HS-5 (cell line): ENCODE measurements at regions not wholly inside any gene's neighbourhood (a gene's known extent, or its start where the extent isn't known, plus 50 kb on each side); places are given as distances from the start of the nearest gene placed in this dataset.
"Not testable (repeated sequence)": the region's sequence is repeated elsewhere in the genome, so short reads cannot be mapped to it uniquely, and the experiment has no call there.

Experiments used
- DNase-seq: peaks from one replicate; pipeline ENCODE4 v3.0.0-alpha.2; 2012; ENCODE audit warnings: low read depth

DNA sequence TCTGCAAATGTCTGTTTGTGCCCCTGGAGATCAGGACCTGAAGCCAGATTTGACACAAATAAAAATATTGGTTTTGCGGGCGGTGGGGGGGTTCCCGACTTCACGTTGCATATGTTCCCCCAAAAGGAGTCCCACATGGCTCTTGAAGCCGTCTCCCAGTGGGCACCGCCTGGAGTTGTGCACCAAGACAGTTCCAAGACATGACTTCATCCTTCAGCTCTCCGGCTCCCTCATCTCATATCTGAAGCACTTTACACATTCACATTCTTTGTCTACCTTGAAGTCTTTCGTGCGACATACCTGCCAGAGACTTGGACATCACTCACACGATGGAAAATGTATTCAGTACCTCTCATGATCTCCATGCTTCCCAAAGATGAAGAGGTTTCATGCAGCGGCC, 362.8 kb upstream of the FOXK1 start:
- DNase-seq = no peak

DNA sequence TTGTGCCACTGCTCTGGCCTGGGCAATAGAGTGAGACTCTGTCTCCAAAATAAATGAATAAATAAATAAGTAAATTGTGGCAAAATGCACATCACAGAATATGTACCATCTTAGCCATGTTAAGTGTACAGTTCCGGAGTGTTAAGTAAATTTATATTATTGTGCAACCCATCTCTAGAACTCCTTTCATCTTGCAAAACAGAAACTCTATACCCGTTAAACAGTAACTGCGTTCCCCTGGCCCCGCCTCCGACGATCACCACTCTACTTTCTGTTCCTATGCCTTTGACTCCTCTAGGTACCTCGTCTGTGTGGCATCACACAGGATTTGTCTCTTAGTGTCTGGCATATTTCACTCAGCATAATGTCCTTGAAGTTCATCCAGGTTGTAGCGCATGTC, 356.4 kb upstream of the FOXK1 start:
- no peak for DNase-seq

DNA sequence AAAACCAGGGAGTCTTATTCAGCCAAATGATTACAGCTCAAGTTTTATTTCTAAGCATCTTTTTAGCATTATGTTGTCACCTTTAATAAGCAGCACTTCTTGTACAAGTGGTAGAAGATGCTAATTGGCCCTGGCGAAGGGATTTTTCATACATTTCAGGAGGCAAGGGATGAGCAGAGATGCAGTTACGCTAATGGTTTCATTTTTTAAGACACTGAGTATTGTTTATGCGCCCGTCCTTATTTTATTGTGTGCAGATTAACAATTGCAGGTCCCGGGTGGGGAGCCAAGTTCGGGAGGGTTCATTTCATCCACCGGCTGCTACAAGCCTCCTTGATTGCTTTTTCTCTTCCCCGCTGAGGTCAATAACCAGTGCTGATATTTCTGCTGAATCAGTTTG, 350.4 kb upstream of the FOXK1 start:
- DNase-seq = no peak

DNA sequence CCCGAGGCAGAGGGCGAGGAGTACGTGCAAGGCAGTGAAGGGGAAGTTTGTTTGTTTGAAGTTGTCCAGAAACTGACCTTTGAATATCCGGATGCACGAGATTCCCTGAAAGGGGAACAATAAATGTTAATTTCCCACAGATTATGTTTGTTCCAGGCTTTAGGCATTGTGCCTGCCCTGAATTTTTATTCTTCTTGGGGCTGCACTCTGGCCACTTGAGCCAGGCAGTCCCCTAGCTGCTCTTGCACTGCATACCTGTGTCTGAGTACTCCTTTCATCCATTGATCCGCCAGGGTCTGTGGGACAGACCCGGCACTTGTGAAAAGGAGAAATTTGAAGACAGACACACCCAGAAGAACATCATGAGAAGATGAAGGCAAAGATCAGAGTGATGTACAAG, 343.5 kb upstream of the FOXK1 start:
- DNase-seq = no peak

DNA sequence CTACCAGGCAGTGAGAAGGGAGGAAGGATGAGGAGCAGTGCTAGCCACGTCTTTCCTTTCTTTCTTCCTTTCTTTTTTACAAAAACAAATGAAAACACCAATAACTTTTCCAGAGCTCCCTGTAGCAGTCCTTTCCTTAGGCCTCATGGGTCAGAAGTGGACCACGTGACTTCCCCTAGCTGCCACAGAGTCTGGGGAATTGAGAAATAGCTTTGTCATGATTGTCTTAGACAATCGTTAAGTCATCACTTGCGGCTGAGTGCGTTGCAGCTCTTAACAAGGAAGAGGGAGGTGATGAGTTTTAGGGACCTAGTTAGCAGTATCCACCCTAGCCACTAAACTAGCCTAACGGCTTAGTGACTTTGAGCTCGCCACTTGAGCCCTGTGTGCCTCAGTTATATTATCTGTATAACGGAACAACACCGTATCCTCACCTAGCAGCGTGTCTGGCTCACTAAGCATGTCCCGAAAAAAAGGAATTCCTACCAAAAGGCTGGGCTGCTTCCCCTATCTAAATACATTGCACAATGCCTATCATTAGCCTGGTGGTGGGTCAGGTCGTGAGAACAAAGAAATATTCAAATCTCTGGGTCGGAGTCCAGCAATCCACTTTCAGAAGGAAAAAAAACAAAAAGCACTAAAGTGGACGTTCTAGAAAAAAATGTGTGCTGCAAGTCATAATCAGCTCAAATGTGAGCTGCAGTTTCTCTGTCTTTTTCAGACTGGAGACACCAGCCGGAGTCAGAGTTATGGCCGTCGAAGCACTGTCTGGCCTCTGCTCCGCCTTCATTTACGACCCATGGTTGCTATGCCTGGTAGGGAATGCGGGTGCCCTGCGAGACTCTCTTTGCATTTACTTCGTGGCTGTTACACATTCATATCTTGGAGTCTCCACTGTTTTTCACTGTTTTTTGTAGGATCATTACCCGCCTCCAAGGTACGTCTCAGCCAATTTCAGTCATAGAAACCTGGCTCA, 338.5 kb upstream of the FOXK1 start:
- no peak for DNase-seq

DNA sequence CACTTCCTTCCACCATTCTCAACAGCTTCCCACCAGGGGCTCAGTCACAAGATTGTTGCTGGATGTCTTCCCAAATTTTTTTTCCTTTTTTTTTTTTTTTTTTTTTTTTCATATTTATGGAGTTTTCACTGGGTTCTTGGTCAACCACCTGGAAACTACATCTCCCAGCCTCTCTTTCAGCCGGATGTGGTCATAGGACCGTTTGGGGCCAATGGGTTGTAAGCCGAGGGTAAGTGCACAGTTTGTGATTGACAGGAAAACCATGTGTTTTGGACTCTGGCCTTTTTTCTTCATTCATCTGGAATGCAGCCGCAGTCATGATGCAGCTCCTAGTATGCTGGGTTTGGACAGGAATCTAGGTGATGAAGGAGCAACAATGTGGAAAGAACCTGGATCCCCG, 337.1 kb upstream of the FOXK1 start:
- no peak for DNase-seq

DNA sequence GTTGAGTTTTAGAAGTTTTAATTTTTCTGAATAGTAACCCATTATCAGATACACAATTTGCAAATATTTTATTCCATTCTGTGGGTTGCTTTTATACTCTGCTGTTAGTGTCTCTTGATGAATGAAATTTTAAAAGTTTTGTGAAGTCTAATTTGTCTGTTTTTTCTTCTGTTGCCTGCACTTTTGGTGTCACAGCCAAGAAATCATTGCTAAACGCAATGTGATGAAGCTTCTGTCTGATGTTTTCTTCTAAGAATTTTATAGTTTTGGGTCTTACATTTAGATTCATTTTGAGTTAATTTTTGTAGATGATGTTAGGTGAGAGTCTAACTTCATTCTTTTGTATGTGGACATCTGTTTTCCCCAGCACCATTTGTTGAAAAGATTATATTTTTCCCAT, 330.0 kb upstream of the FOXK1 start:
- no peak for DNase-seq

DNA sequence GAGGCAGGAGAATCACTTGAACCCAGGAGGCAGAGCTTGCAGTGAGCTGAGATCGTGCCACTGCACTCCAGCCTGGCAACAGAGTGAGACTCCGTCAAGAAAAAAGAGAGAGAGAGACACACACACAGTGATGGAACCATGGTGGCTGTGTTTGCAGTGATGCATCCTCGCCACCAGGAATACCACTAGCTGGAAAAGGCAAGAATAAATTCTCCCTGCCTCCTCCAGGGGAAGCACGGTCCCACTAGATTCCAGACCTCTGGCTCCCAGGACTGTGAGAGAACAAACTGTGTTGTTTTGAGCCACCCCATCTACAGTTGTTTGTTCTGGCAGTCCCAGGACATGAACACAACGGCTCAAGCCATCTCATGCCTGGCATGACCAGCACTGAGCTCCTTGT, 320.3 kb upstream of the FOXK1 start:
- no peak for DNase-seq

DNA sequence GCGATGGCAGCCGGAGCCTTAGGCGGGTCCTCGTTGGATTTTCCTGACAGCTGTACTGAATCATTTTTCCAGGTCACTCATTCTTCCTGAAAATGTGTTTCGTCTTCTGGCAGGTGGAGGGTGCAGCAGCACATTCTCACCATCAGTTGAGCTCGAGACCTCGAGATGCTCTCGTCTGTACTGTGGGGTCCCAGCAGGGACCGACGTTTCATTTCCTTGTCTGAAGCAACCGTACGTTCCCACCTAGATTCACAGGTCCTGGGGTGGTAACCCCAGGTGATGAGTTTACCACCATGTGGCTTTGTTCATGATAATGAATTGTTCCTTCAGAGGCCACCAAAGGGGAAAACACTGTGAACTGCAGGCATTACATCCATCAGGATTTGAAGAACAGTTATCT, 298.5 kb upstream of the FOXK1 start:
- no peak for DNase-seq

DNA sequence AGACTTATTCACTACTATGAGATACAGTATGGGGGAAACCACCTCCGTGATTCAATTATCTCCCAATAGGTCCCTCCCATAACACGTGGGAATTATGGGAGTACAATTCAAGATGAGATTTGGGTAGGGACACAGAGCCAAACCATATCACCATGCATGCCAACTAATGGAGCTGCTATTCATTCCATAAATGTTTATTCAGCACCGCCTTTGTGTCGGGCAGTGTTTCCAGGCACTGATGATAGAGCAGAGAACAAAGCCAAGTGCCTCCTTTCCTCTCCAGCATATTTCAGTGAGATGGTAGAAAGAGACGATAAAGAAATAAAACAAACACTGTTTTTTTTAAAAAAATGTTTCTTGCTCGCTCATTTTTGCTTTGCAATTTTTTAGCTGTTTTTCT, 295.9 kb upstream of the FOXK1 start:
- no peak for DNase-seq

DNA sequence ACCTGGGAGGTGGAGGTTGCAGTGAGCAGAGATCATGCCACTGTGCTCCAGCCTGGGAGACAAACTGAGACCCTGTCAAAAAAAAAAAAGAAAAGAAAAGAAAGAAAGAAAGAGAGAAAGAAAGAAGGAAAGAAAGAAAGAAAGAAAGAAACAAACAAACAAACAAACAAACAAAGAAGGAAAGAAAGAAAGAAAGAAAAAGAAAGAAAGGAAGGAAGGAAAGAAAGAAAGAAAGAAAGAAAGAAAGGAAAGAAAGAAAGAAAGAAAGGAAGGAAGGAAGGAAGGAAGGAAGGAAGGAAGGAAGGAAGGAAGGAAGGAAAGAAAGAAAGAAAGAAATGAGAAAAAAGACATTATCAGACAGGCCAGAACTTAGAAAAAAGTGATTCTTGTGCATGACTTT, 291.0 kb upstream of the FOXK1 start:
- DNase-seq = not testable (repeated sequence)

DNA sequence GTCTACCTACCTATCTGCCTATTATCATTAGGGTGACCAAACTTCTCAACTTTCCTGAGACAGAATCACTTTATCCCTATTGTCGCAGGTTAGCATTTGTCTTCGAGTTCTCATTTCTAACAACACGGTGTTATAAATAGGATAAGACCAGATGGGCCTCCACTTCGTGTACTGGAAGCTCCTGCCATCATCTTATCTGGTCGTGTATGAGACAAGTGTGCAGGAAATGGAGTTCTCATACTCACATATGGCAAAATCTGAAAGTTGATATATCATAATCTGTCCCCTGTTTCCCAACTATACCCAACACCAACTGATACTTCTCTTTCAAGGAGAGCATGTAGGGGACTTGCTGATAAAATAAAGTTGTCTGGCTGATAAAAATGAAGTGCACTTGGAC, 287.4 kb upstream of the FOXK1 start:
- DNase-seq = no peak

DNA sequence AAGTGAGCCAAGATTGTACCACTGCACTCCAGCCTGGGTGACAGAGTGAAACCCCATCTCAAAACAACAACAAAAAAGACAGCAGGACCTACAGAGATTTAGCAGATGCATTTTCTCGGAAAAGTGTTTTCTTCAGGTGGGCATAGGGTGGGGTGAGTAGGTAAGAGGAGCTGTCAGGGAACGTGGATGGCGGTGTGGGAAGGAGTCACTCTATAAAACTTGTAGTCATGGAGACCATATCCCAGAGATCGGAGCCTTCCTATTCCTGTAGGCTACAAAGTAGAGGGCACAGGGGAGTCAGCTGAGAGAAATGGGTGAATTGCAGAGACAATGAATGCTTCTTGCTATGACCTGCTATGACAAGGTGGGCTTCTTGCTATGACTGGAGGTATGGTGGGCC, 283.0 kb upstream of the FOXK1 start:
- DNase-seq = no peak

DNA sequence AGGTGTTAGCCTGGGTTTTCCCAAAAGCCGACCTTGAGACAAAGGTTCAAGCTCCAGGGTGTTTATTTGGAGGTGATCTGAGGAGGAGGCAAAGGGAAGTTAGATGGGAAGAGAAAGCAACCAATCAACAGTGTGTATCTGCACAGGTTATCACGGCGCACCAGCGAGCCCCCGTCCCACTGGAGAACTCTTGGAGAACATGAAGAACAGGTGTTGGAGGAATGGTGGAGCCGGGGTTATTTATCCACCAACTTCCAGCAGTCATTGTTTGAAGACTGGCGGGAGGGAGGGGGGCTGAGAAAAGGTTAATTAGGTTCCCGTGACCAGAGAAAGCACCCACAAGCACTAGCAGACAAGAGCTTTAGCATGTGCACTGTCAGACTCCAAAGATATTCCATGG, 282.5 kb upstream of the FOXK1 start:
- DNase-seq = no peak

DNA sequence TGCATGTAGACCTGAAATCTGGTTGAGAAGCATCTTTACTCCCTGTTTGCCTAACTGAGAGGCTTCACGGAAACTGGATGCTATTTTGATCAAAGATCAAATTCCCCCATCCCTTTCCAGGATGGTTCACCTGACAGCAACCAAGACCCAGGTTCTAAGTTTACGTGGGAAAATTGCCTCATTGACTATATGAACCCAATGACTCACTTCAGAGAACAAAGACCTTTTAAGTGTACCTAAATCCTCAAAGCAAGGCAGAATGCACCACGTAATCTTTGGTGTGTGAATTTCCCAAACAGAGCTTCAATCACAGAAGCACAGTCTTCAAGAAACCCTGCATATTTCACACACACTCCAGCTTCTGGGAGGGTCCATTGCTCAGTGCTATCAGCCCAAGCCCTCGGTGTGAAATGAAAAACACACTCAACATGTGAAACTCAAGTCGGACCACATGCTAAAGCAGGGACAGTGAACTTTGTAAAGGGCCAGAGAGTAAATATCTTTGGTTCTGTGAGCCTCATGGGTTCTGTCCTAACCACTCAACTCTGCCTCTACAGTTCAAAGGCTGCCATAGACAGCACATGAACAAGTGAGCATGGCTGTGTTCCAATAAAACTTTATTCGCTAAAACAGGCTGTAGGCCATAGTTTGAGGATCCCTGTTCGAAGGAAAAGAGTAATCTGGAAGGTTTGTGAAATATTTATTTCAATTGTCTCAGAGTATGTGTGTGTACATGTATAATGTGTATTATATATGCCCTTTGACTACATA, 275.6 kb upstream of the FOXK1 start:
- DNase-seq = no peak

DNA sequence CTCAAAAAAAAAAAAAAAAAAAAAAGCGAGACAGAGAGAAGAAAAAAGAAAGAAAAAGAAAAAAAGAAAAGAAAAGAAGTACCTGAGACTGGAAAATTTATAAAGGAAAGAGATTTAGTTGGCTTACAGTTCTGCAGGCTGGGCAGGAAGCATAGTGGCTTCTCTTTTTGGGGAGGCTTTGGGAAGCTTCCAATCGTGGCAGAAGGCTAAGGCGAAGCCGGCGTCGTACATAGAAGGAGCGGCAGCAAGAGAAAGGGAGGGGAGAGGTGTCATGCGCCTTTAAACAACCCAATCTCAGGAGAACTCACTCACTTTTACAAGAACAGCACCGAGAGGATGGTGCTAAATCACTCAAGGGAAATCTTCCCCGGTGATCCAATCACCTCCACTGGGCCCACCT, 272.1 kb upstream of the FOXK1 start:
- DNase-seq = no peak

DNA sequence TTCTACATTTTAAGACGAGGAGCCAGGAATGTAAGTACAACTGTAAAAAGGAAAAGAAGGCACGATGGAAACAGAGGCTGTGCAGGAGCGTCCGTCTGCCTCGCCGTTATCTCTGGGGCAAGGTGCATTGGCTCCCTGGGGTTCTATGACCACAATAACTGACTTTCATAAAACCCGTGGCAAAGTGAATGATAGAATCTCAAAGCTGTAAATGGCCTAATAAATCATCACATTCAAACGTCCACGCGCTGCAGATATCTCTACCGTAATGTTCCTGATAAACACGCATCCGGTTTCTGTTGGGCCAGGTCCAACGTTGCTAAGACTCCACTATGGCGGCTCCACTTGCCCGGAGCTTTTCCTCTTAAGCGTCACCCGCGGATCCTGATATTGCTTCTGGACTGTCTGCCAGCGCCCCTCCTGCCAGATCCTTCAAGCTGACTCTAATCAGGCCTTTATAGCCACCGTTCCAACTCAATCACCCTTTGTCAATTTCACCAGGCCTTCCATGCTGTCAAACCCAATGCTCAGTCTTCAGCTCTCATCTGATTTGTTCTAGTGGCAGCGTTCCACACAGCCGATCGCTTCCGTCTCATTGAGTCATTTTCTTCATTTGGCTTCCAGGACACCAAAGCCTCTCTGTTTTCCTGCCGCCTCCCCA, 265.6 kb upstream of the FOXK1 start:
- no peak for DNase-seq

DNA sequence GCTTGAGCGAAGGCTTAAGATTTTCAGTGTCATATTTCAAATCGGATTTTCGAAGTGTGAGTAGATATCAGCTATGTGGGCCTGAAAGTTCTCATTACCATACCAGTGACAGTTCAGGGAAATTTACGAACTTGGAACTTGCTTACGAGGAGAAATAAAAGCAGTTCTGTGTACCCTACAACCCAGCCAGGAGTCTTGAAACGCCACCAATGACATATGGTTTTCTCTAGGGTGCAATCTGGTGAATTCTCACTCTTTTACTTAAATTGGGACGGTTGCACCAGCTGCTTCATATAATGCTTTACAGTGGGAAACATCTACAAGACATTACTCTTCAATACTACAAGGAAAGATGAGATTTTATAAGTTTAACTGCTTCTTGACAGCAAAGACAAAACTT, 253.6 kb upstream of the FOXK1 start:
- no peak for DNase-seq

DNA sequence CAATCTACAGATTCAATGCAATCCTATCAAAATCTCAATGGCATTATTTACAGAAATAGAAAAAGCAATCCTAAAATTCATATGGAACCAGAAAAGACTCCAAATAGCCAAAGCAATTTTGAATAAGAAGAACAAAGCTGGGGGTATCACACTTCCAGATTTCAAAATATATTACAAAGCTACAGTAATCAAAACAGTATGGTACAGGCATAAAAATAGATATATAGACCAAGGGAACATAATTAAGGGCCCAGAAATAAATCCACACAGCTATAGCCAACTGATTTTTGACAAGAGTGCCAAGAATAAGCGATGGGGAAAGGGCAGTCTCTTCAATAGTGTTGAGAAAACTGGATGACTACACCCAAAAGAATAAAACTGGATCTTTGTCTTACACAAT, 251.9 kb upstream of the FOXK1 start:
- no peak for DNase-seq

DNA sequence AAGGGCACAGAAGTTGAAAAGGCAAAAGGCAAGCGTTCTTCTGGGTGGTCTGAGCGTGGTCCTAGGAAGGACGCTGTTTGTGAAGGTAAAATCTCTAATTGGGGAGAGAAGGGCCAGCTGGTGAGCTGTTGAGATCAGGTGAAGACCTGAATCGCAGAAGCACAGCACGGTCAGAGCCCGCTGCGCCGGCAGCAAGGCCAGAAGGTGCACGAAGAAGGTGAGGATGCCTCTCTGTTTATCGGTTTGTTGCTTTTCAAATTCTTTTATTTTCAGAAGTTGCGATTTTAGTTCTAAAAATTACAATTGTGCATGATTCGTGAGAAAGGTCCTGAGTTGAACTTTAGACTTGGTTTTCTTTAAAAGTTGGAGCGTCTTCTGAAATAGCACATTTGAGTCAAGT, 247.8 kb upstream of the FOXK1 start:
- DNase-seq = no peak

DNA sequence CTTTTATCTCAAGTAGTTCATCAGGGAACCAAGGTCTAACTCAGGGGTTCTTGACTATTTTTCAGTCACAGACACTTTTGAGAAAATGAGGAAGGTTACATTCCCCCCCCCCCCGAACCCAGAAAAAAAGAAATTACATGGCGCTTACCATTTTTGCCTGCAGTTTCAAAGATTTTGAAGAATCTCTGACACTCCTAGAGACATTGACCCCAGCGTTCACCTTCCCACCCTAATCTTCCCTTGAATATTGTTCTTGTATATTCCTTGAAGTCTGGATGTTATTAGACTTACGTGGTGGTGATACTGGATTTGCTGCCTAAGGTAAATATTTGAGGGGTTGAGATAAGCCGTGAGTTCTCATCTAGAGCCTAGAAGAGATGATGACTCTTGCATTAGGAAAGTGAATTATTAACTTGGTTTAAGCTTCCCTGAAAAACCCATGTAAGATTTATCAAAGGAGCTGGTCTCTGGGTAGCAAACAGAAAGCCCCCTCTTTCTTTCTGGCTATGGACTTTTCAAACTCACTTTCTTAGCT, 245.7 kb upstream of the FOXK1 start:
- no peak for DNase-seq

DNA sequence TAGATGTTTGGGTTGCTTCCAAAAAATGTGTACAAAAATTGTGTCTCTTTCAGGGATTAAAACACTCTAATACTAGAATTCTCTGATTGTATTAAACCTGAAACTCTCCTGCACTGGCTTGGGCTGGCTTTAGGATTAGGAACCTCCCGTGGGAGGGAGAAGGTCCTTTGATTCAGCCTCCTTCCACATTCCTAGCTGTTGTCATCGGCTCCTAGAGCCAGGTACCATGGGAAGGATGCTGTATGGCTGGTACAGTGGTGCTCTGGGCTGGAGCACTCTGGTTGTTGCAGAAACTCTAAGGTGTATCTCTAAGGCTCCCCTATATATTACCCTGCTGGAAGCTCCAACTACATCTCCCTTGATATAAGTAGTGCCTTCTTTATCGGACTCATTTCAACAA, 245.2 kb upstream of the FOXK1 start:
- no peak for DNase-seq

DNA sequence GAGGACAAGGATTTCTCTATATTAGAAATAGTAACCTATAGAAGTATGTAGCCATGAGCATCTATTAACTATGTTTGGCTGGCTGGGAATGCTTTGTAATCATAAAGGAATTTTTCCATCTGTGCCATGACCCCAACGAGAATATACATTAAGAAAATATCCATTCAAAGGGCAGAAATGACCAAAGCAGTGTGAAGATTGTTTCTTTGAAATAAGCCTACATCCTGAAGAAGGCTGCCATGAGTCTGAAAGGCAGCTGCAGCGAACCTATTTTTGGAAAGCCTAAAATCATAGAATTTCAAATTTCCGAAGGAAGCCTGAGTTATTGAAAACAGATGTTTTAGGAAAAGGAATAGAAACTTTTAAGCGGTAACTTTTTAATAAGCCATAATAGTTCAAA, 244.2 kb upstream of the FOXK1 start:
- no peak for DNase-seq
